WTC11 (cell line): ENCODE measurements at regions not wholly inside any gene's neighbourhood (a gene's known extent, or its start where the extent isn't known, plus 50 kb on each side); places are given as distances from the start of the nearest gene placed in this dataset.

ENCODE experiments used
- ATAC-seq: fragments of 200-7000 bp; cut with Tn5 transposase; 2 replicates; pipeline ENCODE4 v1.10.0; 2021; ENCODE audit warnings: mild to moderate bottlenecking, moderate library complexity
- CTCF ChIA-PET: fragments of 300-600 bp; sonication (Branson Sonifier 250); formaldehyde crosslinking; loops from one replicate; lab custom pipeline; 2021; ENCODE audit warnings: antibody characterized with exemption; lab: Charles Lee
- POLR2A ChIA-PET: fragments of 350-600 bp; sonication (Branson Sonifier 250); formaldehyde crosslinking; loops from one replicate; lab custom pipeline; 2021; ENCODE audit warnings: antibody characterized with exemption; lab: Charles Lee
- DNase-seq: peaks from one replicate; pipeline ENCODE4 v3.0.0; 2021; ENCODE audit warnings: low spot score
- H3K27ac Mint-ChIP-seq: 2 replicates; pipeline ENCODE4 v1.8.0; 2021; ENCODE audit warnings: mixed read lengths
- H3K27me3 Mint-ChIP-seq: 2 replicates; pipeline ENCODE4 v1.8.0; 2021; ENCODE audit warnings: low read depth, mild to moderate bottlenecking, moderate library complexity, mixed read lengths
- H3K36me3 Mint-ChIP-seq: 2 replicates; pipeline ENCODE4 v1.8.0; 2021; ENCODE audit warnings: mixed read lengths
- H3K4me1 Mint-ChIP-seq: 2 replicates; pipeline ENCODE4 v1.8.0; 2022; ENCODE audit warnings: mixed read lengths
- H3K4me3 Mint-ChIP-seq: 2 replicates; pipeline ENCODE4 v1.8.0; 2021; ENCODE audit warnings: mild to moderate bottlenecking, moderate library complexity, mixed read lengths
- H3K9me3 Mint-ChIP-seq: 2 replicates; pipeline ENCODE4 v1.8.0; 2021; ENCODE audit warnings: mixed read lengths
- ATF1 ChIP-seq: sonication (generic); formaldehyde crosslinking; IDR thresholded peaks from 2 replicates; pipeline ENCODE4 v1.8.1; 2023; ENCODE audit warnings: mild to moderate bottlenecking, moderate library complexity, missing genetic modification reagents
- CREM ChIP-seq: sonication (generic); formaldehyde crosslinking; IDR thresholded peaks from 2 replicates; pipeline ENCODE4 v1.8.1; 2022; ENCODE audit warnings: mild to moderate bottlenecking, missing genetic modification reagents, moderate library complexity
- ESRRA ChIP-seq: sonication (generic); formaldehyde crosslinking; IDR thresholded peaks from 2 replicates; pipeline ENCODE4 v1.8.1; 2022; ENCODE audit warnings: mild to moderate bottlenecking, missing genetic modification reagents, borderline replicate concordance
- FOXK1 ChIP-seq: sonication (generic); formaldehyde crosslinking; IDR thresholded peaks from 2 replicates; pipeline ENCODE4 v1.8.0; 2022; ENCODE audit warnings: mild to moderate bottlenecking, moderate library complexity, missing genetic modification reagents
- GABPB1 ChIP-seq: sonication (generic); formaldehyde crosslinking; IDR thresholded peaks from 2 replicates; pipeline ENCODE4 v1.8.1; 2023; ENCODE audit warnings: mild to moderate bottlenecking, missing genetic modification reagents
- JUN ChIP-seq: sonication (generic); formaldehyde crosslinking; IDR thresholded peaks from 2 replicates; pipeline ENCODE4 v1.8.0; 2023; ENCODE audit warnings: mild to moderate bottlenecking, missing genetic modification reagents
- NFE2L1 ChIP-seq: sonication (generic); formaldehyde crosslinking; IDR thresholded peaks from 2 replicates; pipeline ENCODE4 v1.8.1; 2023; ENCODE audit warnings: missing genetic modification reagents
- NFYB ChIP-seq: sonication (generic); formaldehyde crosslinking; conservative IDR thresholded peaks from 2 replicates; pipeline ENCODE4 v1.8.0; 2022; ENCODE audit warnings: low read depth, missing genetic modification reagents
- RELA ChIP-seq: sonication (generic); formaldehyde crosslinking; IDR thresholded peaks from 2 replicates; pipeline ENCODE4 v1.8.1; 2022; ENCODE audit warnings: missing genetic modification reagents, mild to moderate bottlenecking, borderline replicate concordance
- ZBTB21 ChIP-seq: sonication (generic); formaldehyde crosslinking; IDR thresholded peaks from 2 replicates; pipeline ENCODE4 v1.8.1; 2023; ENCODE audit warnings: mild to moderate bottlenecking, missing genetic modification reagents, borderline replicate concordance
- ZNF121 ChIP-seq: sonication (generic); formaldehyde crosslinking; IDR thresholded peaks from 2 replicates; pipeline ENCODE4 v1.8.0; 2023; ENCODE audit warnings: missing genetic modification reagents
- ZNF138 ChIP-seq: sonication (generic); formaldehyde crosslinking; conservative IDR thresholded peaks from 2 replicates; pipeline ENCODE4 v1.8.1; 2022; ENCODE audit warnings: mild to moderate bottlenecking, moderate library complexity, missing genetic modification reagents
- TF ChIP-seq, protein P1 (sequence below): fragments of 250-450 bp; sonication (Bioruptor Pico); IDR thresholded peaks from 2 replicates; pipeline ENCODE4 v1.9.0; 2021; ENCODE audit warnings: mild to moderate bottlenecking
- TF ChIP-seq, protein P2 (sequence below): sonication (generic); formaldehyde crosslinking; IDR thresholded peaks from 2 replicates; pipeline ENCODE4 v1.8.0; 2023; ENCODE audit warnings: missing genetic modification reagents
- TF ChIP-seq, protein P3 (sequence below): sonication (generic); formaldehyde crosslinking; conservative IDR thresholded peaks from 2 replicates; pipeline ENCODE4 v1.8.1; 2023; ENCODE audit warnings: mild to moderate bottlenecking, low read depth, missing genetic modification reagents, moderate library complexity
- TF ChIP-seq, protein P4 (sequence below): fragments of 250-450 bp; sonication (Bioruptor Pico); IDR thresholded peaks from 2 replicates; pipeline ENCODE4 v1.9.0; 2021; ENCODE audit warnings: mild to moderate bottlenecking, borderline replicate concordance
- TF ChIP-seq, protein P5 (sequence below): fragments of 250-450 bp; sonication (Bioruptor Pico); IDR thresholded peaks from 2 replicates; pipeline ENCODE4 v1.8.0; 2021; ENCODE audit warnings: mild to moderate bottlenecking
- TF ChIP-seq, protein P6 (sequence below): sonication (generic); formaldehyde crosslinking; IDR thresholded peaks from 2 replicates; pipeline ENCODE4 v1.8.0; 2022; ENCODE audit warnings: mild to moderate bottlenecking, missing genetic modification reagents

DNA sequence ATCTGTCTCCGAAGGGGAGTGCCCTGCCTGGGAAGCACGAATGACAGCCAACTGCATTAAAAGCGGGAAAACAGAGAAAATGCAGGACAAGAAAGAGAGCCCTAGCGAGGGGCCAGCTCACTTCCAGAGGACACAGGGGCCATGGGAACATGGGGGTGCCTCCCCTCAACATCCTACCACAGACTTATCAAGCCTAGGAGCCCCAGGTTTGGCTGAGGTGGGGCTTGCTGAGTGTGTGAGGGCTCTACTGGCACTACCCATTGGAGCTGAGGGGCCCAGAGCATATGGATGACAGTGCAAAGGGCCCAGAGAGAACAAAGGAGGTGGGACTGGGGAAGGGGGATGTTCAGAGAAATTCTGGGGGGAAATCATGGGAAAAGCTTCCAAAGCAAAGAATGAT is 101.8 kb downstream of the PJA1 start:
- TF ChIP-seq ESRRA (CRISPR knock-in tag) (no peak), ZNF138 (CRISPR knock-in tag) (no peak), NFYB (CRISPR knock-in tag) (no peak), FOXK1 (CRISPR knock-in tag) (no peak), ZNF121 (no peak), RELA (CRISPR knock-in tag) (no peak)
- TF ChIP-seq, protein P1, sequence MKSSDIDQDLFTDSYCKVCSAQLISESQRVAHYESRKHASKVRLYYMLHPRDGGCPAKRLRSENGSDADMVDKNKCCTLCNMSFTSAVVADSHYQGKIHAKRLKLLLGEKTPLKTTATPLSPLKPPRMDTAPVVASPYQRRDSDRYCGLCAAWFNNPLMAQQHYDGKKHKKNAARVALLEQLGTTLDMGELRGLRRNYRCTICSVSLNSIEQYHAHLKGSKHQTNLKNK (CRISPR knock-in tag): no peak
- TF ChIP-seq, protein P2, sequence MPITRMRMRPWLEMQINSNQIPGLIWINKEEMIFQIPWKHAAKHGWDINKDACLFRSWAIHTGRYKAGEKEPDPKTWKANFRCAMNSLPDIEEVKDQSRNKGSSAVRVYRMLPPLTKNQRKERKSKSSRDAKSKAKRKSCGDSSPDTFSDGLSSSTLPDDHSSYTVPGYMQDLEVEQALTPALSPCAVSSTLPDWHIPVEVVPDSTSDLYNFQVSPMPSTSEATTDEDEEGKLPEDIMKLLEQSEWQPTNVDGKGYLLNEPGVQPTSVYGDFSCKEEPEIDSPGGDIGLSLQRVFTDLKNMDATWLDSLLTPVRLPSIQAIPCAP (CRISPR knock-in tag): no peak
- no peak overlapping the region for H3K4me3 Mint-ChIP-seq
- H3K36me3 Mint-ChIP-seq: no peaks in the 10 kb centered on the region
- peaks cover 2% of the 10 kb centered on the region for H3K27me3 Mint-ChIP-seq
- CTCF ChIA-PET: interaction anchor here (2.2 kb wide), 1 partner anchor 236 kb away, joined by 8 read pairs; no protein-coding TSS in a partner anchor
- peaks cover 6% of the 10 kb centered on the region; the same call in 1 of the 2 replicates for H3K4me1 Mint-ChIP-seq
- H3K27ac Mint-ChIP-seq: no peak overlapping the region
- H3K9me3 Mint-ChIP-seq: no peaks in the 10 kb centered on the region
- no peak for DNase-seq
- no peak for ATAC-seq
- POLR2A ChIA-PET: no interaction called here

DNA sequence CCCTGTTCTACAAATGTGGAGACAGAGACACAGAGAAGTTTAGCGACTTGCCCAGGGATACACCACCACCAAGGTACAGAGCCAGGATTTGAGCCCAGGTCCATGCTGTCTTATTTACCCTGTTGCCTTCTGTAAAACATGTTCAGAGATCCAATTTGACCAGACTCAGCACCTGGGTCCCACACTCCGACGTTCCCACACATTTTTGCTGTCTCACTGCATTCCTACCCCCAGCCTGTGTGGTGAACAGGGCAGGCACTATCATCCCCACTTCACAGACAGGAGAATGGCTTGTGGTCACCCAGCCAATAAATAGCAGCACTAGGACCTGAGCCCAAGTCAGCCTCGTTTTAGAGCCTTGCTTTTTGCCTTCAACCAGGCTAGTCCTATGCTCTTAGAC is 102.8 kb downstream of the PJA1 start:
- Mint-ChIP-seq H3K9me3 (no peaks in the 10 kb centered on the region), H3K36me3 (no peaks in the 10 kb centered on the region), H3K27ac (no peak overlapping the region), H3K4me3 (no peak overlapping the region), H3K4me1 (peaks cover 6% of the 10 kb centered on the region; the same call in 1 of the 2 replicates), H3K27me3 (peaks cover 2% of the 10 kb centered on the region)
- ATAC-seq (no peak), DNase-seq (no peak)
- POLR2A ChIA-PET: no interaction called here
- TF ChIP-seq JUN (CRISPR knock-in tag) (no peak), ZBTB21 (CRISPR knock-in tag) (no peak), CREM (no peak), GABPB1 (no peak), ATF1 (CRISPR knock-in tag) (no peak), NFE2L1 (no peak)
- TF ChIP-seq, protein P3, sequence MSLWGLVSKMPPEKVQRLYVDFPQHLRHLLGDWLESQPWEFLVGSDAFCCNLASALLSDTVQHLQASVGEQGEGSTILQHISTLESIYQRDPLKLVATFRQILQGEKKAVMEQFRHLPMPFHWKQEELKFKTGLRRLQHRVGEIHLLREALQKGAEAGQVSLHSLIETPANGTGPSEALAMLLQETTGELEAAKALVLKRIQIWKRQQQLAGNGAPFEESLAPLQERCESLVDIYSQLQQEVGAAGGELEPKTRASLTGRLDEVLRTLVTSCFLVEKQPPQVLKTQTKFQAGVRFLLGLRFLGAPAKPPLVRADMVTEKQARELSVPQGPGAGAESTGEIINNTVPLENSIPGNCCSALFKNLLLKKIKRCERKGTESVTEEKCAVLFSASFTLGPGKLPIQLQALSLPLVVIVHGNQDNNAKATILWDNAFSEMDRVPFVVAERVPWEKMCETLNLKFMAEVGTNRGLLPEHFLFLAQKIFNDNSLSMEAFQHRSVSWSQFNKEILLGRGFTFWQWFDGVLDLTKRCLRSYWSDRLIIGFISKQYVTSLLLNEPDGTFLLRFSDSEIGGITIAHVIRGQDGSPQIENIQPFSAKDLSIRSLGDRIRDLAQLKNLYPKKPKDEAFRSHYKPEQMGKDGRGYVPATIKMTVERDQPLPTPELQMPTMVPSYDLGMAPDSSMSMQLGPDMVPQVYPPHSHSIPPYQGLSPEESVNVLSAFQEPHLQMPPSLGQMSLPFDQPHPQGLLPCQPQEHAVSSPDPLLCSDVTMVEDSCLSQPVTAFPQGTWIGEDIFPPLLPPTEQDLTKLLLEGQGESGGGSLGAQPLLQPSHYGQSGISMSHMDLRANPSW (CRISPR knock-in tag): no peak
- TF ChIP-seq, protein P4, sequence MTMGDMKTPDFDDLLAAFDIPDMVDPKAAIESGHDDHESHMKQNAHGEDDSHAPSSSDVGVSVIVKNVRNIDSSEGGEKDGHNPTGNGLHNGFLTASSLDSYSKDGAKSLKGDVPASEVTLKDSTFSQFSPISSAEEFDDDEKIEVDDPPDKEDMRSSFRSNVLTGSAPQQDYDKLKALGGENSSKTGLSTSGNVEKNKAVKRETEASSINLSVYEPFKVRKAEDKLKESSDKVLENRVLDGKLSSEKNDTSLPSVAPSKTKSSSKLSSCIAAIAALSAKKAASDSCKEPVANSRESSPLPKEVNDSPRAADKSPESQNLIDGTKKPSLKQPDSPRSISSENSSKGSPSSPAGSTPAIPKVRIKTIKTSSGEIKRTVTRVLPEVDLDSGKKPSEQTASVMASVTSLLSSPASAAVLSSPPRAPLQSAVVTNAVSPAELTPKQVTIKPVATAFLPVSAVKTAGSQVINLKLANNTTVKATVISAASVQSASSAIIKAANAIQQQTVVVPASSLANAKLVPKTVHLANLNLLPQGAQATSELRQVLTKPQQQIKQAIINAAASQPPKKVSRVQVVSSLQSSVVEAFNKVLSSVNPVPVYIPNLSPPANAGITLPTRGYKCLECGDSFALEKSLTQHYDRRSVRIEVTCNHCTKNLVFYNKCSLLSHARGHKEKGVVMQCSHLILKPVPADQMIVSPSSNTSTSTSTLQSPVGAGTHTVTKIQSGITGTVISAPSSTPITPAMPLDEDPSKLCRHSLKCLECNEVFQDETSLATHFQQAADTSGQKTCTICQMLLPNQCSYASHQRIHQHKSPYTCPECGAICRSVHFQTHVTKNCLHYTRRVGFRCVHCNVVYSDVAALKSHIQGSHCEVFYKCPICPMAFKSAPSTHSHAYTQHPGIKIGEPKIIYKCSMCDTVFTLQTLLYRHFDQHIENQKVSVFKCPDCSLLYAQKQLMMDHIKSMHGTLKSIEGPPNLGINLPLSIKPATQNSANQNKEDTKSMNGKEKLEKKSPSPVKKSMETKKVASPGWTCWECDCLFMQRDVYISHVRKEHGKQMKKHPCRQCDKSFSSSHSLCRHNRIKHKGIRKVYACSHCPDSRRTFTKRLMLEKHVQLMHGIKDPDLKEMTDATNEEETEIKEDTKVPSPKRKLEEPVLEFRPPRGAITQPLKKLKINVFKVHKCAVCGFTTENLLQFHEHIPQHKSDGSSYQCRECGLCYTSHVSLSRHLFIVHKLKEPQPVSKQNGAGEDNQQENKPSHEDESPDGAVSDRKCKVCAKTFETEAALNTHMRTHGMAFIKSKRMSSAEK (CRISPR knock-in tag): no peak
- TF ChIP-seq, protein P2 (CRISPR knock-in tag): no peak
- TF ChIP-seq, protein P5, sequence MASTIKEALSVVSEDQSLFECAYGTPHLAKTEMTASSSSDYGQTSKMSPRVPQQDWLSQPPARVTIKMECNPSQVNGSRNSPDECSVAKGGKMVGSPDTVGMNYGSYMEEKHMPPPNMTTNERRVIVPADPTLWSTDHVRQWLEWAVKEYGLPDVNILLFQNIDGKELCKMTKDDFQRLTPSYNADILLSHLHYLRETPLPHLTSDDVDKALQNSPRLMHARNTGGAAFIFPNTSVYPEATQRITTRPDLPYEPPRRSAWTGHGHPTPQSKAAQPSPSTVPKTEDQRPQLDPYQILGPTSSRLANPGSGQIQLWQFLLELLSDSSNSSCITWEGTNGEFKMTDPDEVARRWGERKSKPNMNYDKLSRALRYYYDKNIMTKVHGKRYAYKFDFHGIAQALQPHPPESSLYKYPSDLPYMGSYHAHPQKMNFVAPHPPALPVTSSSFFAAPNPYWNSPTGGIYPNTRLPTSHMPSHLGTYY (CRISPR knock-in tag): no peak
- TF ChIP-seq, protein P6, sequence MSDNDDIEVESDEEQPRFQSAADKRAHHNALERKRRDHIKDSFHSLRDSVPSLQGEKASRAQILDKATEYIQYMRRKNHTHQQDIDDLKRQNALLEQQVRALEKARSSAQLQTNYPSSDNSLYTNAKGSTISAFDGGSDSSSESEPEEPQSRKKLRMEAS: no peak
- CTCF ChIA-PET: interaction anchor here (3.0 kb wide), 1 partner anchor 234 kb away, joined by 40 read pairs; the partner anchor contains the start of gene EFNB1
